ENCODE measurements at regions not wholly inside any gene's neighbourhood (a gene's known extent, or its start where the extent isn't known, plus 50 kb on each side); places are given as distances from the start of the nearest gene placed in this dataset.
"Not testable (repeated sequence)": the region's sequence is repeated elsewhere in the genome, so short reads cannot be mapped to it uniquely, and the experiment has no call there.

DNA sequence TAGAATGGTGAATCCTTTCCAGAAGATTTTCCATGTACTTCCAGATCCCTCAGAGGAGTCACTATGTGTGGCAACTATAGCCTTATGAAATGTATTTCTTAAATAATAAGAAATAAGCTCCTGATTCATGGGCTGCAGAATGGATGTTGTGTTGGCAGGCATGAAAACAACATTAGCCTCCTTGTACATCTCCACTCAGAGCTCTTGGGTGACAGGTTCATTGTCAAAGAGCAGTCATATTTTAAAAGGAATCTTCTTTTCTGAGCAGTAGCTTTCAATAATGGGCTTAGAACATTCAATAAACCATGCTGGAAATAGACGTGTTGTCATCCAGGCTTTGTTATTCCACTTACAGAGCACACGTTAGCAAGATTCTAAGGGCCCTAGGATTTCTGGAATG is 96.6 kb downstream of the CDC7 start:
- H3K27ac ChIP-seq: no peak overlapping the region
- H3K27me3 ChIP-seq: no peaks in the 10 kb centered on the region
- H3K4me3 ChIP-seq: no peak overlapping the region
- H3K4me1 ChIP-seq: no peaks in the 10 kb centered on the region
- no peak for DNase-seq
- H3K9me3 ChIP-seq (replicated peaks): no peaks in the 10 kb centered on the region
- H3K36me3 ChIP-seq: no peaks in the 10 kb centered on the region

DNA sequence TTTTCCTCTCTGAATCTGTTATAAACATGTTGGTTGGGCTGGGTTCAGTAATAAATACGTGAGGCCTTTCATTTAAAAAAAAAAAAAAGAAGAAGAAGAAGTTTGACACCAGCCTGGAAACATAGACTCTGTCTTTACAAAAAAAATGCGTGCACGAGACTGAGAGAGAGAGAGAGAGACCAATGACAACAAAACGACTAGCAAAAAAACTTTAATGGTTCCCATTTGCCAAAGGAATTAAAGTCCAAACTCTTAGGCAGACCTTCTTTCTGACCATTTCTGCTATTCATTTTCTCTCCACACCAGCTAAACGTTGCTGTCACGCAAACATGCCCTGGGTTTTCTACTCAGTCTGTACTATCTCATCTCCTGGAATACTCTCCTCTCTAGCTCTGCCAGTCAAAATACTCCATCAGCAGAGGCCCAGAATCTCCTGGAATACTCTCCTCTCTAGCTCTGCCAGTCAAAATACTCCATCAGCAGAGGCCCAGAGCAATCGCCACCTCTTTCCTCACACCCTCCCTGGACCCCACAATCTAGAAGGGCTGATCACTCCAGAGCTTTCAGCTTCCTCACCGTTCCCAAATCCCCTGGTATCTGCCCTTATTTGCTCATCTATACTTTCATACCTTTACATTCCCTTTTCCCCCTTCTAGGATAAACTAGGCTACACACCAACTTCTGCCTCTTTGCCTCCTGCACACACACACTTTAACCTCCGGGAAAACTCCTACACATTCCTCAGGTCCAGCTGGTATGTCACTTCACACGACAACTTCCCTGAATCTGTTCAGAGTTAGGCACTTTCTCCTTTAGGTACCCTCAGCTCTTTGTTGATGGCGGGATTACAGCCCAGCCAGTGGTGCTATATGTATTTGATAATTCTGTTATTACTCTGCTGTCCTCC is 100.0 kb downstream of the CDC7 start:
- no peaks in the 10 kb centered on the region for H3K9me3 ChIP-seq (replicated peaks)
- no peaks in the 10 kb centered on the region for H3K4me1 ChIP-seq
- H3K4me3 ChIP-seq: no peak overlapping the region
- no peak for DNase-seq
- H3K36me3 ChIP-seq: no peaks in the 10 kb centered on the region
- H3K27ac ChIP-seq: no peak overlapping the region
- H3K27me3 ChIP-seq: no peaks in the 10 kb centered on the region

- no peaks in the 10 kb centered on the region for H3K9me3 ChIP-seq (replicated peaks)
- H3K4me3 ChIP-seq: no peak overlapping the region
- no peaks in the 10 kb centered on the region for H3K27me3 ChIP-seq
- no peaks in the 10 kb centered on the region for H3K4me1 ChIP-seq
- DNase-seq: no peak
- H3K36me3 ChIP-seq: no peaks in the 10 kb centered on the region
- H3K27ac ChIP-seq: no peak overlapping the region
Measured at GRCh38 chr1:91601554-91602376, 101.1 kb downstream of the CDC7 start.

- no peak for DNase-seq
- no peak overlapping the region for H3K4me3 ChIP-seq
- H3K36me3 ChIP-seq: no peaks in the 10 kb centered on the region
- no peaks in the 10 kb centered on the region for H3K9me3 ChIP-seq (replicated peaks)
- H3K27ac ChIP-seq: no peak overlapping the region
- no peaks in the 10 kb centered on the region for H3K27me3 ChIP-seq
- H3K4me1 ChIP-seq: no peaks in the 10 kb centered on the region
Measured at GRCh38 chr1:91603409-91603808, 102.8 kb downstream of the CDC7 start.

DNA sequence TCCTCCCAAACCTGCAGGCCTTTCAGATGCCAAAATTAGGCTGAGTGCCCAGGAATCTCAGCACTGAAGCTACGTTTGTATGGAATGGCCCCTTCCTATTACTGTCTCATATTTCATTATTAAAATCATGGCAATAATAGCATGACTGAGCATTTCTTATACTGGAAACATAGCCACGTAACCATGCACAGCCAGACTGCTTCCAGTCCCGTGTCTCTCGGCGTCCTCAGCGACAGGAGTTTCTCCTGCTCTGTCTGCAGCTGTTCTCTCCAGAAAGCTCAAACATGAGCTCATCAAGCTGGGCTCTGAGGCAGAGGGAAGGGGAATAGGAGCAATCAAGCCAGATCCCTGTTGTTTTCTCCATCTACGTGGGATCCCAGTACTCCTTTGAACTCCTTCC is 104.0 kb downstream of the CDC7 start:
- Histone ChIP-seq H3K36me3 (no peaks in the 10 kb centered on the region), H3K9me3 (replicated peaks) (no peaks in the 10 kb centered on the region), H3K4me3 (no peak overlapping the region), H3K27ac (no peak overlapping the region), H3K4me1 (no peaks in the 10 kb centered on the region), H3K27me3 (no peaks in the 10 kb centered on the region)
- DNase-seq: peak; percentile 72 to 76

DNA sequence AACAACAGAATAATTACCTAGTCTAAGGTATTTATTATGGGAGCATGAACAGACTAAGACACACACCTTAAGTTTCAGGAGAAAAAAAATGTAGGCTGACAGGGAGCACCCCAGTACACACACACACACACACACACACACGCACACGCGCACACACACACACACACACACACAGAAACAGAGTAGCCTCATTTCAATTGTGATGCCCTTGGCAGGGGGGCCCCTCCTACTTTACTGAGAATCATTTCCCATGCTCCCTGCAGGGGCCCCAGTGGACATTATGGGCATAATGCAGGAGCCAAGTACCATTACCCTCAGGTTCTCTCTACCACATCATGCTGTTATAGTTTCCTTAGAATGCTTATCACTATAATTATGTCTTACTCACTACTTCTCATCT is 104.9 kb downstream of the CDC7 start:
- no peak overlapping the region for H3K27ac ChIP-seq
- no peak for DNase-seq
- no peaks in the 10 kb centered on the region for H3K4me1 ChIP-seq
- no peak overlapping the region for H3K4me3 ChIP-seq
- no peaks in the 10 kb centered on the region for H3K36me3 ChIP-seq
- H3K27me3 ChIP-seq: no peaks in the 10 kb centered on the region
- H3K9me3 ChIP-seq (replicated peaks): no peaks in the 10 kb centered on the region

DNA sequence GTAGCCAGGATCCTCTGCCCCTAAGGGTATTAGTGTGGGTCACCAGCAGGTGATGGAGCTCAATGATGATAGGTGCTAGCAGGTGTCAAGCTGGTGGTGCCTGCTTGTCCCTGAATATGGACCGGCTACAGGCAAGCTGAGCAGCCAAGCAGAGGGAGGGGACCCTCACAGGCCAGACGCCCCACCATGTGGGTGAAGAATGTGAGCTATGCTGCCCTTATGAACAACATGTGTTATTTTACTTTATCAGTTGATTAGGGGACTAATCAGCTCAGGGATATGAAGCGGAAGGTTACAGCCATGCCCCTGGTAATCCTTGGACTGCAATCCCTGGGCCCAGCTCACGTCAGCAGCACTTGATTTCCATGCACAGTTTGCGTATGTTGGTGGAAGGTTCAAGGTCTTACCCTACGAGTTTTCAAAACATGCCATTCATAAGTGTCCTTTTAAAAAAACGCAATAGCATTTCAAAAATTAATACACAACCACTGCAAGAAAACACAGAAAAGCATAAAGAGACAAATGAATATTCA is 106.0 kb downstream of the CDC7 start:
- Histone ChIP-seq H3K36me3 (no peaks in the 10 kb centered on the region), H3K27ac (no peak overlapping the region), H3K4me1 (no peaks in the 10 kb centered on the region), H3K27me3 (no peaks in the 10 kb centered on the region), H3K4me3 (no peak overlapping the region), H3K9me3 (replicated peaks) (no peaks in the 10 kb centered on the region)
- DNase-seq: no peak

- not testable (repeated sequence) for H3K4me1 ChIP-seq; H3K4me3 ChIP-seq; H3K36me3 ChIP-seq; H3K27ac ChIP-seq; DNase-seq; H3K9me3 ChIP-seq (replicated peaks); H3K27me3 ChIP-seq
Measured at GRCh38 chr1:91607686-91608085, 107.0 kb downstream of the CDC7 start.

GRCh38 chr1:91608876-91609275 is 108.2 kb downstream of the CDC7 start:
- DNase-seq: no peak
- Histone ChIP-seq H3K36me3 (no peaks in the 10 kb centered on the region), H3K27ac (no peak overlapping the region), H3K4me3 (no peak overlapping the region), H3K9me3 (replicated peaks) (no peaks in the 10 kb centered on the region), H3K27me3 (no peaks in the 10 kb centered on the region), H3K4me1 (no peaks in the 10 kb centered on the region)

DNA sequence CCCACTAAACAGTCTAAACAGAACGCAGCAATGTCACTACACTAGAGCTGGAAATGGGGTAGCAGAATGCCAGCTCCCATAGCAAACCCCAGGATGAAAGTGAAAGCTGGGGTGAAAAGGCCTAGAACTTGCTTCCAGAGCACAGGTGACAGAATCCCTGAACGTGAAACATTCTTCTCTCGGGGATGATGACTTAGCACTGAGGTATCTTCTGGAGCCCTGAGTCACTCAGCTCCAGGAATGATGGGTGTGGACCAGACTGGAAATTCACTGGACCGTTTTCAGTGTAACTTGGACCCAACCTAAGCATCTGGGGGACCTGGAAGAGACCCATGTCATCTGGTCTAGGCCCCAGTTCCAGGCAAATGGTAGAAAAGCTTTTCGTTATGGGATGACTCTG is 108.9 kb downstream of the CDC7 start:
- no peak for DNase-seq
- Histone ChIP-seq H3K27ac (no peak overlapping the region), H3K9me3 (replicated peaks) (no peaks in the 10 kb centered on the region), H3K36me3 (no peaks in the 10 kb centered on the region), H3K4me1 (no peaks in the 10 kb centered on the region), H3K27me3 (no peaks in the 10 kb centered on the region), H3K4me3 (no peak overlapping the region)

- Histone ChIP-seq H3K4me1 (no peaks in the 10 kb centered on the region), H3K9me3 (replicated peaks) (no peaks in the 10 kb centered on the region), H3K27me3 (no peaks in the 10 kb centered on the region), H3K36me3 (no peaks in the 10 kb centered on the region), H3K4me3 (no peak overlapping the region), H3K27ac (no peak overlapping the region)
- no peak for DNase-seq
Measured at GRCh38 chr1:91610102-91610501, 109.5 kb downstream of the CDC7 start.

DNA sequence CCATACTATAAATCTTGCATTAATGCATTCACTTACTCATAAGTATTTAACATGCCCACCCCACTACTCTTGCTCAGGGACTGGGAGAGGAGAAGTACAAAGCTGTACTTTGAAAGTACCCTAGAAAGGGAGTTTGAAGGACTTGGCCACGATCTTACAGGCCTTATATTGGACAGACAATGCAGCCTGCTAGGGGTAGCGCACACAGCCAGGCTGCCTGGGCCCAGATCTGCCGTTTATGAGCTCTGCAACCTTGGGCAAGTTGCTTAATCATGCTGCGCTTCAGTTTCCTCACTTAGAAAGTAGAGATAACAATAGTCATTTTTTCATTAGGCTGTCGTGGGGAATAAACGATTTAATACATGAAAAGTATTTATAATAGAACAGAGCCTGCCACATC is 110.1 kb downstream of the CDC7 start:
- Histone ChIP-seq H3K36me3 (no peaks in the 10 kb centered on the region), H3K27me3 (no peaks in the 10 kb centered on the region), H3K4me1 (no peaks in the 10 kb centered on the region), H3K9me3 (replicated peaks) (no peaks in the 10 kb centered on the region), H3K27ac (no peak overlapping the region), H3K4me3 (no peak overlapping the region)
- no peak for DNase-seq

DNA sequence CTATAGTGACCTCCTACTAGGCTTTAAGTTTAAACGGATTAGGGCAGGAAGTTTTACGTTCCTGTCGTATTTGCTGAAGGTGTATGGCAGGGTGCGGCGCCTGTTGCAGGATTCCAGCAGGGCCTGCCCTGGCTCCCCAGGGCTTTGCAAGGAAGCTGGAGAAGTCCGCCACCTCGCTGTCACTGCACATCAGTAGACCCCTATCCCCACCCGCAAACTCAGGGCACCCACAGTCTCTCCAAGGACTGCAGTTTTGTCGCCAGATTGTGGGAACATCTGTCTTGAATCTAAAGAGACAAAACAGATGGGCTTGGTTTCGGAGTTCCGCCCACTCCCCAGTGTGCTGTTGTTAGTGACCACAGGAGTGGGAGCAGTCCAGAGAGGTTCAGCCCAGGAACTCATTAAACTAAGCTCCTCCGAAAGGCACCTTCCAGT is 110.8 kb downstream of the CDC7 start:
- no peak overlapping the region for H3K4me3 ChIP-seq
- no peak overlapping the region for H3K27ac ChIP-seq
- H3K36me3 ChIP-seq: no peaks in the 10 kb centered on the region
- DNase-seq: peak in 1 of 2 experiments; percentile 10
- no peaks in the 10 kb centered on the region for H3K27me3 ChIP-seq
- no peaks in the 10 kb centered on the region for H3K9me3 ChIP-seq (replicated peaks)
- H3K4me1 ChIP-seq: no peaks in the 10 kb centered on the region

DNA sequence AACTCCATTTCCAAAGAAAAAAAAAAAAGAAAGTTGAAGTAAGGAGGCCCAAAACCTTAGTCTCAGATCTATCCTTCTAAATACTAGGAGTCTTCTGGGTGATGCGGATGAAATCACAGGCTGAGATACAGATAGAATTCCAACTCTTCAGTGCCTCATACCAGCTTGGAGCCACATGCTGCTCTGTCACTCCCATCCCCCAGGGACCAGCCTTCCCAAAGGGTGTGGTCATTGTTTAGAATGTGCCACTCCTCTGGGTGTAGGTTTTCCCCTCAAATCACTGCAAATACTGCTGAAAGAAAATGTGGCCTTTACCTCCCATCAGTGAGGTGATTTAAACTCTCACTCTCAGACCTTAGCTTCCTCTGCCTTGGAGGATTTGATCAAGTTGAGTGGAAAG is 112.9 kb downstream of the CDC7 start:
- H3K4me3 ChIP-seq: no peak overlapping the region
- no peak for DNase-seq
- no peaks in the 10 kb centered on the region for H3K9me3 ChIP-seq (replicated peaks)
- no peaks in the 10 kb centered on the region for H3K4me1 ChIP-seq
- no peaks in the 10 kb centered on the region for H3K36me3 ChIP-seq
- no peak overlapping the region for H3K27ac ChIP-seq
- no peaks in the 10 kb centered on the region for H3K27me3 ChIP-seq

DNA sequence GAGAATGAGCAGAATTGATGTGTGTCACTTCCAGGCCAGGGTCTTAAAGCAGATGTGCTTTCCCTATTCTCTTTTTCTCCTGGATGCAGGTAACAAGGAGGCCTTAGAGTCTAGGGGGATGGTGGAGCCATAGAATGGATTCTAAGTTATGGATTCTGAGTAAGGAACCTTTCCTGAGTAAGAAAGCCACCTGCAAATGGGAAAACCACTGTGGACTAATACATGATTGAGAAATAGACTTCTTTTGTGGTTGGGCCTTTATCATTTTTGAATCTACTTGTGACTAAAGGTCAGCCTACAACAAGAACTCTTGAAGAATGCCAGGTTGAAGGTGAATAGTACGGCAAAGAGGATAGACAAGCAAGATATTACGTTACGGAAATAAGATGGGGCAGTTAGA is 116.1 kb downstream of the CDC7 start:
- H3K27ac ChIP-seq: no peak overlapping the region
- H3K4me1 ChIP-seq: no peaks in the 10 kb centered on the region
- H3K4me3 ChIP-seq: no peak overlapping the region
- H3K9me3 ChIP-seq (replicated peaks): no peaks in the 10 kb centered on the region
- H3K27me3 ChIP-seq: no peaks in the 10 kb centered on the region
- DNase-seq: no peak
- H3K36me3 ChIP-seq: no peaks in the 10 kb centered on the region
